ENCODE measurements at regions not wholly inside any gene's neighbourhood (a gene's known extent, or its start where the extent isn't known, plus 50 kb on each side); places are given as distances from the start of the nearest gene placed in this dataset.
"Not testable (repeated sequence)": the region's sequence is repeated elsewhere in the genome, so short reads cannot be mapped to it uniquely, and the experiment has no call there.

DNA sequence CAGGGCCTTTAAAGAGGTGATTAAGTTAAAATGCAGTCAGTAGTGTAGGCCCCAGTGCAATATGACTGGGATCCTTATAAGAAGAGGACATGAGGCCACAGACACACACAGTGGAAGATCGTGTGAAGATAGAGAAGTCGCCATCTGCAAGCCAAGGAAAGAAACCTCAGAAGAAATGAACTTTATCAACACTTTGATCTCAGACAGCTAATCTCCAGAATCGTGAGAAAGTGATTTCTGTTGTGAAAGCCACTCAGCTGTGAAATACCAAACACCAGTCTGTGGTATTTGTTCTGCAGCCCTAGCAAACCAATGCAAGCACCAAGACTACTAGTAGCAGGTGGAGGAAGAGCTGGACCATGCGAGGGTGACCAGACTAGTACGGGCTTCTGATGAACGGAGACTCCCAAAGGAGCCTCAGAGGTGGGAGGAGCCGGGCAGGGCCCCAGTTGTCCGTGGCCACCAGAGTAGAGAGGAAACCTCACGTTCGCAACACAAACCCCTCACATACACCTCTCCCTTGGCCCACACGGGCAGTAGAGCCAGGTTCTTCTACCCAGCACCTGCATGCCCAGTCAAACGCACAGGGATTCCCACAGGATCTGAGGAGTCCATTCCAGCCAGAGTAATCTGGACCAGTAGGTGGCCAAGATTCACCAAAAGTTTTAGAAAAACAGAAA is 243.0 kb downstream of the TTC8 start:
- no peak for DNase-seq (ENCODE audit: low spot score)

- DNase-seq (ENCODE audit: low spot score) = no peak
These were observed 253.8 kb downstream of the TTC8 start for GRCh38 chr14:89078021-89078795.

- no peak for DNase-seq (ENCODE audit: low spot score)
These were observed 260.8 kb downstream of the TTC8 start for GRCh38 chr14:89085231-89085731.

DNA sequence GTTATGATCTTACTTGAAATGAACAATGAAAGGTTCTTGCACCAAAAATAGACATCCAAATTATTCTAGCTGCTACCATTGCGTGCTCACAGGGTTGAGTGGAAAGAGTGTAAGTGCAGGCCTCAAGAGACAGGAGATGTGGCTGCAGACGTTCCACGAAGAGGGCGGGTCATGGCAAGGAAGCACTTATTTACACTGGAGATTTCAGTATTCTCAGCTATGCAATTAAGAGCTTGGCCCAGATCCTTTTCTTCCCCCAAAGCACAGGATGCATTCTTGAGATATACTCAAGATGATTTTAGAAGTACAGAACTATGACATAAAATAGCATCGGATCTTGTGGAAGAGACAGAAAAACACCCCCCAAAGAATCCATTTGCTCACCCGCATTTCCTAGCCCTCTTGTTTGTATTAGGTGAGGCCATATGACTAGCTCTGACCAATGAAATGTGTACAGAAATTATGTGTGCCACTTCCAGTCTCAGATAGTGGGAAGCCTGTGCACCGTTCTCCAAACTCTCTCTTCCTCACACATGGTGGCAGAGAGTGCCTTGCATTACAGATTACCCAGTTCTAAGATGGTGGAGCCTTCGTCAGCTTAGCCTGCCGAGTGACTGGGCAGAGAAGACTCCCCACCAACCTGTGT is 261.4 kb downstream of the TTC8 start:
- no peak for DNase-seq (ENCODE audit: low spot score)

- no peak for DNase-seq (ENCODE audit: low spot score)
These were observed 264.1 kb downstream of the TTC8 start for GRCh38 chr14:89088530-89088929.

DNA sequence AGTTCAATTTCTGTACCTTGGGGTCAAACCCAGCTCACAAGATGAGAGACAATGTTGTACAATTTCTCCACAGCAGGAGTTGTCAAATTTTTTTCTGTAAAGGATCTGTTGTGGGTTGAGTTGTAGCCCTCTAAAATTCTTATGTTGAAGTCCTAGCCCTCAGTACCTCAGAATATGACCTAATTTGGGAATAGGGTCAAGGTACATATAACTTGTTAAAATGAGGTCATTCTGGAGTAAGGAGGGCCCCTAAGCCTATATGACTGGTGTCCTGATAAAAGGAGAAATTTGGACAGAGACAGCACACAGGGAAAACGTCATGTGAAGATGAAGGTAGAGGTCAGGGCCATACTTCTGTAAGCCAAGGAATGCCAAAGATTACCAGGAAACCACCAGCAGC is 264.9 kb downstream of the TTC8 start:
- no peak for DNase-seq (ENCODE audit: low spot score)

- no peak for DNase-seq (ENCODE audit: low spot score)
These were observed 267.3 kb downstream of the TTC8 start for GRCh38 chr14:89091781-89092180.

- no peak for DNase-seq (ENCODE audit: low spot score)
These were observed 268.8 kb downstream of the TTC8 start for GRCh38 chr14:89093083-89093730.

GRCh38 chr14:89095036-89095435 is 270.6 kb downstream of the TTC8 start:
- no peak for DNase-seq (ENCODE audit: low spot score)

- DNase-seq (ENCODE audit: low spot score) = no peak
These were observed 272.5 kb downstream of the TTC8 start for GRCh38 chr14:89096946-89097345.

GRCh38 chr14:89098254-89098653 is 273.8 kb downstream of the TTC8 start:
- DNase-seq (ENCODE audit: low spot score) = no peak

DNA sequence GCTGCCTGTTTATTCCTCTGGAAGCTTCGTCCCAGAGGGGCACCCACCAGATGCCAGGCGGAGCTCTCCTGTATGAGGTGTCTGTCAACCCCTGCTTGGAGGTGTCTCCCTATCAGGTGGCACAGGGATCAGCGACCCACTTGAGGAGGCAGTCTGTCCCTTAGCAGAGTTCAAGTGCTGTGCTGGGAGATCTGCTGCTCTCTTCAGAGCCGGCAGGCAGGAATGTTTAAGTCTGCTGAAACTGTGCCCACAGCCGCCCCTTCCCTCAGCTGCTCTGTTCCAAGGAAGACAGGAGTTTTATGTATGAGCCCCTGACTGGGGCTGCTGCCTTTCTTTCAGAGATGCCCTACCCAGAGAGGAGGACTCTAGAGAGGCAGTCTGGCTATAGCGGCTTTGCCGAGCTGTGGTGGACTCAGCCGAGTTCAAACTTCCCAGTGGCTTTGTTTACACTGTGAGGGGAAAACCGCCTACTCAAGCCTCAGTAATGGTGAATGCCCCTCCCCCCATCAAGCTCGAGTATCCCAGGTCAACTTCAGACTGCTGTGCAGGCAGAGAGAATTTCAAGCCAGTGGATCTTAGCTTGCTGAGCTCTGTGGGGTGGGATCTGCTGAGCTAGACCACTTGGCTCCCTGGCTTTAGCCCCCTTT is 279.8 kb downstream of the TTC8 start:
- not testable (repeated sequence) for DNase-seq (ENCODE audit: low spot score)

GRCh38 chr14:89104861-89105260 is 280.4 kb downstream of the TTC8 start:
- not testable (repeated sequence) for DNase-seq (ENCODE audit: low spot score)

All from iPS-NIHi11 (cell line).